Activated gamma-delta T cell treated with Interleukin-2 at 50 U/mL for 16 hours (primary cell): ENCODE measurements at regions not wholly inside any gene's neighbourhood (a gene's known extent, or its start where the extent isn't known, plus 50 kb on each side); places are given as distances from the start of the nearest gene placed in this dataset.

Experiments used
- DNase-seq: peaks from one replicate; pipeline ENCODE4 v3.0.0-alpha.2; 2020

GRCh38 chr6:132868057-132868456 is 53.7 kb downstream of the RPS12 start:
- no peak for DNase-seq

GRCh38 chr6:132872923-132873322 is 58.6 kb downstream of the RPS12 start:
- DNase-seq, result no peak

- no peak for DNase-seq
Measured at GRCh38 chr6:132877003-132877402, 62.6 kb downstream of the RPS12 start.

GRCh38 chr6:132887204-132887603 is 72.8 kb downstream of the RPS12 start:
- DNase-seq, result no peak

- no peak for DNase-seq
Measured at GRCh38 chr6:132888701-132889100, 74.3 kb downstream of the RPS12 start.

GRCh38 chr6:132892929-132893771 is 78.8 kb downstream of the RPS12 start:
- no peak for DNase-seq

GRCh38 chr6:132893772-132894490 is 79.6 kb downstream of the RPS12 start:
- no peak for DNase-seq

GRCh38 chr6:132898376-132898775 is 84.0 kb downstream of the RPS12 start:
- no peak for DNase-seq

GRCh38 chr6:132900849-132901248 is 86.5 kb downstream of the RPS12 start:
- no peak for DNase-seq

GRCh38 chr6:132902901-132903300 is 88.5 kb downstream of the RPS12 start:
- DNase-seq, result no peak

- no peak for DNase-seq
Measured at GRCh38 chr6:132907231-132907630, 92.9 kb downstream of the RPS12 start.

- no peak for DNase-seq
Measured at GRCh38 chr6:132907914-132908313, 93.5 kb downstream of the RPS12 start.

GRCh38 chr6:132909742-132910141 is 95.4 kb downstream of the RPS12 start:
- DNase-seq, result no peak

- DNase-seq, result no peak
Measured at GRCh38 chr6:132910759-132911158, 96.4 kb downstream of the RPS12 start.

- DNase-seq, result no peak
Measured at GRCh38 chr6:132919045-132919860, 104.9 kb downstream of the RPS12 start.

- DNase-seq, result no peak
Measured at GRCh38 chr6:132927713-132928112, 113.3 kb downstream of the RPS12 start.

GRCh38 chr6:132929141-132929540 is 114.8 kb downstream of the RPS12 start:
- no peak for DNase-seq

- no peak for DNase-seq
Measured at GRCh38 chr6:132931313-132931712, 116.9 kb downstream of the RPS12 start.

- no peak for DNase-seq
Measured at GRCh38 chr6:132931936-132932514, 117.7 kb downstream of the RPS12 start.

GRCh38 chr6:132932588-132932987 is 118.2 kb downstream of the RPS12 start:
- DNase-seq, result no peak

GRCh38 chr6:132933090-132933489 is 118.7 kb downstream of the RPS12 start:
- DNase-seq, result no peak

GRCh38 chr6:132934496-132934895 is 120.1 kb downstream of the RPS12 start:
- DNase-seq, result no peak

GRCh38 chr6:132936646-132937045 is 122.3 kb downstream of the RPS12 start:
- no peak for DNase-seq
